Astrocyte of the cerebellum (primary cell): ENCODE measurements at regions not wholly inside any gene's neighbourhood (a gene's known extent, or its start where the extent isn't known, plus 50 kb on each side); places are given as distances from the start of the nearest gene placed in this dataset.

Experiments
- DNase-seq: peaks from one replicate; pipeline ENCODE4 v3.0.0-alpha.2; 2011; ENCODE audit warnings: low read depth
- H3K4me3 ChIP-seq: 2 replicates; pipeline ENCODE4 v1.5.1; 2011; ENCODE audit warnings: mild to moderate bottlenecking, low read depth, low read length, moderate library complexity
- in situ Hi-C: cut with HindIII; loops from 2 replicates; pipeline ENCODE4 v1.10.0; 2017; ENCODE audit warnings: low sequenced_read_pairs
- TF ChIP-seq, protein P1 (sequence below): IDR thresholded peaks from 2 replicates; pipeline ENCODE4 v1.5.1; 2012; ENCODE audit warnings: low read length, low read depth, moderate library complexity, mild to moderate bottlenecking; ENCODE audit errors: missing control alignments

DNA sequence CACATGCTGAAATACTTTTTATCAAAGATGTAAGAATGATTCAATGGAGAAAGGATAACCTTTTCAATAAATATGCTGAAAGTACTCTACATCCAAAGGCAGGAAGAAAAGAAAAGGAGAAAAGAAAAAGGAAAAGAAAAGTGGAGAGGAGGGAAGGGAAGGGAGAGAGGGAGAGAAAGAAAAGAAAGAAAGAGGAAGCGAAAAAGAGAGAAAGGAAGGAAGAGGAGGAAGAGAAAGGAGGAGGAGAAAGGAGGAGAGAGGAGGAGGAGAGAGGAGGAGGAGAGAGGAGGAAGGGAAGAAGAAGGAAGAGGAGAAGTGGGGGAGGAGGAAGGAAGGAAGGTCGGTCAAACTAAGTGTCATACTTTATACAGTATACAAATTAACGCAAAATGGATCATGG lies 297.4 kb upstream of the HSF2 start:
- H3K4me3 ChIP-seq: no peak overlapping the region
- no peak for DNase-seq
- TF ChIP-seq, protein P1, sequence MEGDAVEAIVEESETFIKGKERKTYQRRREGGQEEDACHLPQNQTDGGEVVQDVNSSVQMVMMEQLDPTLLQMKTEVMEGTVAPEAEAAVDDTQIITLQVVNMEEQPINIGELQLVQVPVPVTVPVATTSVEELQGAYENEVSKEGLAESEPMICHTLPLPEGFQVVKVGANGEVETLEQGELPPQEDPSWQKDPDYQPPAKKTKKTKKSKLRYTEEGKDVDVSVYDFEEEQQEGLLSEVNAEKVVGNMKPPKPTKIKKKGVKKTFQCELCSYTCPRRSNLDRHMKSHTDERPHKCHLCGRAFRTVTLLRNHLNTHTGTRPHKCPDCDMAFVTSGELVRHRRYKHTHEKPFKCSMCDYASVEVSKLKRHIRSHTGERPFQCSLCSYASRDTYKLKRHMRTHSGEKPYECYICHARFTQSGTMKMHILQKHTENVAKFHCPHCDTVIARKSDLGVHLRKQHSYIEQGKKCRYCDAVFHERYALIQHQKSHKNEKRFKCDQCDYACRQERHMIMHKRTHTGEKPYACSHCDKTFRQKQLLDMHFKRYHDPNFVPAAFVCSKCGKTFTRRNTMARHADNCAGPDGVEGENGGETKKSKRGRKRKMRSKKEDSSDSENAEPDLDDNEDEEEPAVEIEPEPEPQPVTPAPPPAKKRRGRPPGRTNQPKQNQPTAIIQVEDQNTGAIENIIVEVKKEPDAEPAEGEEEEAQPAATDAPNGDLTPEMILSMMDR: no peak
- in situ Hi-C loops: no loop called here

DNA sequence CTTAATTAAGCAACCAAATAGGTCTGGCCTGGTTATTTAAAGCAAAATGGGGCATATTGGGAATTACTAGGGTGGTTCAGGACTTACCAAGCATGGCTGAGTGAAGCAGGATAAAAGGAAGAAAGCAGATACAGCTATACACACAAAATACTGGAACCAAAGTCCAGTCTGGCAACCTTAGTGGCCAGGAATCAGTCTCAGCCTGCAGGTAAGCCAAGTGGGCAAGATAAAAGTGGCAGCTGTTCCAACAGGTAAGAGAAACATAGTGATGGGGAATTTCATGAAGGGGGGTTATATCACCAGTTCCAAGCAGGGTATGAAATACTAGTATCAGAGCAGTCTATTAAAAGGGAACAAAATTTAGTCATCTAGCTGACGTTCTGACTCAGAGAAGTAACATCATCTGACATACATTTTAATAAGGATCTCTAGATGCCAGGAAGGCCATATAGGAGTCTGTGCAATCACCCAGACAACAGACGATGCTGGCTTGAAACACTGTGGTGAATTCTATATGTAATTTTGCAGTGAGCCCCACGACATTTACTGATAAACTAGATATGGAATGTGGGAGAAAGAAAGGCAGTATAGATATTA lies 292.1 kb upstream of the HSF2 start:
- H3K4me3 ChIP-seq: no peak overlapping the region
- in situ Hi-C loops: no loop called here
- TF ChIP-seq, protein P1: no peak
- DNase-seq: no peak

DNA sequence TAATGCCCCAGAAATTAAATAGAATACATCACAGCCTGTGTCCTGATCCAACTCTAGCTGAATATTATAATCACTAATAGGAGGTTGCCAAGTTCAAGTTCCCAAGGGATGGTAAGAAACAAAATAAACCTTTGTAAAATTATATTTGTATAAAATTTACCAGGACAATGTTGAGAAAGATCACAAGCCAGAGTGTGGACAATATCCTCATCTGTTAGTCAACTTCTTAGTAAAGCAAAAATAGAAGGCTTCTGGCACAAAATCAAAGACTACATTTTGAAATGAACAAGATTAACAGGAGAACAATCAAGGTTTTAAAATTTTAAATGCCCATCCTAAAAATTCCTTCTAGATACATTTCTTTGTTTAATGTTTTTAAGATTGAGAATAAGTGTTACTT lies 290.4 kb upstream of the HSF2 start:
- TF ChIP-seq, protein P1: no peak
- H3K4me3 ChIP-seq: no peak overlapping the region
- DNase-seq: no peak
- in situ Hi-C loops: no loop called here

DNA sequence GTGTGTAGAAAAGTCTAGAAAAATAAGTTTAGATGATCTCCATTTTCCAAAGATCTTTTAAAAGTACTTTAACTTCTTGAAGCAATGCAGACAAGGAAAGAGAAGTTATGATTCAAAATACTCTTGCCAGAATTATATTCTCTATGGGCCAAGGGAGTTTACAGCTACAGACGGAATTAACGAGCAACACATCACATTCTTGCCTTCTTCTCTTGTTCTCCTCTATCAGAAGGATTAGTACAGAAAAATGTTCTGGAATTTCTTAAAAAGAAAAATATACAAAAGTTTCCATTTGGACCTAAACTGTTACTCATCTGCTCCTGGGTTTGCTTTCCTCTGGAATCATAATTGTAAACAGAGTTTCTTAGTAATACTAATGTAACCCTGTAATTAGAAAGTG lies 284.7 kb upstream of the HSF2 start:
- TF ChIP-seq, protein P1: no peak
- DNase-seq: no peak
- in situ Hi-C loops: no loop called here
- no peak overlapping the region for H3K4me3 ChIP-seq

DNA sequence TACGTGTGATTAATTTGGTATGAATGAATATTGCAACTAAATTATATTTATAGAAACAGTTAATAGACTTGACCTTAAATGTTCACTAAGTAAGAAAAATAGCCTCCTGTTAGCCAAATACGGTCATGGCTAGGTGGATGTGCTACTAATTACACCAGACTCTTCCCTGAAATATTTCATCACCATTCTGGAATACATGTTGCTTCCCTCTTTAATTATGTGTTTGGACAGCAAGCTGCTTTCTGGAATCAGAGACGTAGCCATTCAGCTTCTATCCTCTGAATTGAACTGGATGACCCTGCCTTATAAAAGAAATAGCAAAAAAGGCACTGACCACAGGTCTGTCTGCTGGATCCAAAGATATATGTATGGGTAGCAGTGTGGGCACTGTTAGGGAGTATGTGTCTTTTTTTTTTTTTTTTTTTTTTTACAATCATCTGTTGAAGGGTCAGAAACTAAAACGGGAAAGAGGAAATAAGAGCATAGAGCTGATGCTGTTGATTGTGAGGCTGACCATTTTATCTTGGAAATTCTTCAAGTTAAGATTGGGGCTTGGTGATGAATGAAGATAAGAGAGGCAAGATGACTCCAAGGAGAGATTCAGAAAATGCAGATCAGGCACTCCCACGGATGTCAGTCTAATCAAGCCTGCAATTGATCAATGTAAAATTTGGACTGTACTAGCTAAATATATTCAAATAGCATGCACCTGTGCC lies 283.2 kb upstream of the HSF2 start:
- no peak overlapping the region for H3K4me3 ChIP-seq
- TF ChIP-seq, protein P1: no peak
- in situ Hi-C loops: no loop called here
- DNase-seq: no peak

DNA sequence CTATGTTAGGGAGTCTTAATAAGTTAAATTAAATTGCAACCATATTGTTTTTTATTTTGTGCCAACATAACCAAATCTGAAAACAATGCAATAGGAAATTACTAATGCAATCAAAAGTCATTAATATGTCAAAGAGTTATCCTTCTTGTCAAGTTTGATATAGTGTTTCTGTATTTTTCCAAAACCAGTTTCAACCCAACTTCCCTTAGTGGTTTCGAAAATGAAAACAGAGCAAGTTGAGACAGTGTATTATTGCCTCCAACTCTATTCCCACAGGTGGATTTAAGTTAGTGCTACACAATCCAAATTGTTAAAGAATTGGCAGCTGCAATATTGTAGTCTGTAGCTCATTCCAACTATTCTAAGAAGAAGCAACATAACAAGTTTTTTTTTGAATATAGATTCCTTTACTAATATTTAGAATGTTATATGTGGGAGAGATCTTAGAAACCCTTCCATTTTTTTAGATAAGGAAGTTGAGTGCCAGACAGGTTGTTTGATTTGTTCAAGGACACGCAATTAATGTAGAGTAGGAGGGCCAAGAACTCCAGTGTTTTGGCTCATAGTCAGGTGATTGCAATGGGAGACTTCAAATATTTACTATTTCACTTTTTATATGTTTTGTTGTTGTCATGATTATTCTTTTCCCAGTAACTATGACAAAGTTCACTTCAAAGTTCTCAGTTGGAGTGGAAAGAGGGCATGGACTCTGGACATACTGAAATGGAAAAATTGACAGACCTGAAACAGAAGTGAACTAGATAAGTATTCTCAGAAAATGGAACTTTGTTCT lies 282.4 kb upstream of the HSF2 start:
- in situ Hi-C loops: no loop called here
- H3K4me3 ChIP-seq: no peak overlapping the region
- DNase-seq: no peak
- TF ChIP-seq, protein P1: no peak
